PC-9 (cell line): ENCODE measurements at regions not wholly inside any gene's neighbourhood (a gene's known extent, or its start where the extent isn't known, plus 50 kb on each side); places are given as distances from the start of the nearest gene placed in this dataset.

Source experiments
- EZH2 ChIP-seq: fragments of 200-600 bp; sonication (generic); IDR thresholded peaks from 2 replicates; pipeline ENCODE4 v1.8.0; 2017; ENCODE audit warnings: antibody characterized with exemption, low read depth
- TF ChIP-seq, protein P1 (sequence below): fragments of 200-600 bp; sonication (generic); conservative IDR thresholded peaks from 2 replicates; pipeline ENCODE4 v1.6.1; 2017; ENCODE audit warnings: mixed run types, antibody characterized with exemption, mild to moderate bottlenecking, moderate library complexity

GRCh38 chr5:124796495-124796894 lies 50.1 kb upstream of the ZNF608 start:
- TF ChIP-seq, protein P1, sequence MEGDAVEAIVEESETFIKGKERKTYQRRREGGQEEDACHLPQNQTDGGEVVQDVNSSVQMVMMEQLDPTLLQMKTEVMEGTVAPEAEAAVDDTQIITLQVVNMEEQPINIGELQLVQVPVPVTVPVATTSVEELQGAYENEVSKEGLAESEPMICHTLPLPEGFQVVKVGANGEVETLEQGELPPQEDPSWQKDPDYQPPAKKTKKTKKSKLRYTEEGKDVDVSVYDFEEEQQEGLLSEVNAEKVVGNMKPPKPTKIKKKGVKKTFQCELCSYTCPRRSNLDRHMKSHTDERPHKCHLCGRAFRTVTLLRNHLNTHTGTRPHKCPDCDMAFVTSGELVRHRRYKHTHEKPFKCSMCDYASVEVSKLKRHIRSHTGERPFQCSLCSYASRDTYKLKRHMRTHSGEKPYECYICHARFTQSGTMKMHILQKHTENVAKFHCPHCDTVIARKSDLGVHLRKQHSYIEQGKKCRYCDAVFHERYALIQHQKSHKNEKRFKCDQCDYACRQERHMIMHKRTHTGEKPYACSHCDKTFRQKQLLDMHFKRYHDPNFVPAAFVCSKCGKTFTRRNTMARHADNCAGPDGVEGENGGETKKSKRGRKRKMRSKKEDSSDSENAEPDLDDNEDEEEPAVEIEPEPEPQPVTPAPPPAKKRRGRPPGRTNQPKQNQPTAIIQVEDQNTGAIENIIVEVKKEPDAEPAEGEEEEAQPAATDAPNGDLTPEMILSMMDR: no peak
- no peak for TF ChIP-seq EZH2
